GM23248 (cell line): ENCODE measurements at regions not wholly inside any gene's neighbourhood (a gene's known extent, or its start where the extent isn't known, plus 50 kb on each side); places are given as distances from the start of the nearest gene placed in this dataset.

ENCODE experiments used
- DNase-seq: peaks from one replicate; pipeline ENCODE4 v3.0.0-alpha.2; 2015
- H2AFZ ChIP-seq: fragments of 200-600 bp; sonication (generic); 2 replicates; pipeline ENCODE4 v1.6.1; 2016; ENCODE audit warnings: antibody characterized with exemption
- H3F3A ChIP-seq: fragments of 200-600 bp; sonication (generic); 2 replicates; pipeline ENCODE4 v1.6.1; 2016; ENCODE audit warnings: mild to moderate bottlenecking, antibody characterized with exemption, mixed run types; ENCODE audit not compliant: insufficient read depth
- H3K27ac ChIP-seq: fragments of 200-600 bp; sonication (generic); 2 replicates; pipeline ENCODE4 v1.5.1; 2016; ENCODE audit warnings: mild to moderate bottlenecking
- H3K27me3 ChIP-seq: fragments of 200-600 bp; sonication (generic); replicated peaks from 2 replicates; pipeline ENCODE4 v1.6.1; 2016; ENCODE audit warnings: mild to moderate bottlenecking; ENCODE audit not compliant: insufficient read depth
- H3K36me3 ChIP-seq: fragments of 200-600 bp; sonication (generic); 2 replicates; pipeline ENCODE4 v1.6.1; 2016; ENCODE audit warnings: low read depth, mild to moderate bottlenecking
- H3K4me1 ChIP-seq: fragments of 200-600 bp; sonication (generic); 2 replicates; pipeline ENCODE4 v1.6.1; 2016; ENCODE audit warnings: mild to moderate bottlenecking; ENCODE audit not compliant: insufficient read depth
- H3K4me2 ChIP-seq: fragments of 200-600 bp; sonication (generic); one replicate; pipeline ENCODE4 v1.6.1; 2016; ENCODE audit warnings: mild to moderate bottlenecking; ENCODE audit not compliant: unreplicated experiment
- H3K4me3 ChIP-seq: fragments of 200-600 bp; sonication (generic); 2 replicates; pipeline ENCODE4 v1.5.1; 2016; ENCODE audit warnings: mild to moderate bottlenecking
- H3K79me2 ChIP-seq: fragments of 200-600 bp; sonication (generic); 2 replicates; pipeline ENCODE4 v1.6.1; 2016; ENCODE audit warnings: mild to moderate bottlenecking; ENCODE audit not compliant: insufficient read depth
- H3K9ac ChIP-seq: fragments of 200-600 bp; sonication (generic); 2 replicates; pipeline ENCODE4 v1.6.1; 2016; ENCODE audit warnings: mild to moderate bottlenecking
- H3K9me2 ChIP-seq: fragments of 200-600 bp; sonication (generic); 2 replicates; pipeline ENCODE4 v1.6.1; 2016; ENCODE audit warnings: mixed run types, mild to moderate bottlenecking, moderate library complexity; ENCODE audit not compliant: insufficient read depth
- H3K9me3 ChIP-seq: fragments of 200-600 bp; sonication (generic); one replicate; pipeline ENCODE4 v1.6.1; 2017; ENCODE audit warnings: low read depth
- H4K20me1 ChIP-seq: fragments of 200-600 bp; sonication (generic); 2 replicates; pipeline ENCODE4 v1.6.0; 2016; ENCODE audit not compliant: insufficient read depth
- EZH2 ChIP-seq: fragments of 200-600 bp; sonication (generic); IDR thresholded peaks from 2 replicates; pipeline ENCODE4 v1.6.1; 2018; ENCODE audit warnings: antibody characterized with exemption, mild to moderate bottlenecking; ENCODE audit not compliant: insufficient read depth, poor library complexity, severe bottlenecking
- EZH2phosphoT487 ChIP-seq: fragments of 200-600 bp; sonication (generic); IDR thresholded peaks from 2 replicates; pipeline ENCODE4 v1.6.1; 2018; ENCODE audit warnings: antibody characterized with exemption, moderate library complexity, mild to moderate bottlenecking, low read depth; ENCODE audit not compliant: insufficient read depth
- WGBS, 2 experiments: methylation state at CpG; one replicate each; pipeline ENCODE4 v1.1.6; 2015 to 2017; ENCODE audit warnings: low lambda C conversion rate in 2 of 2, low coverage in 1 of 2; ENCODE audit errors: missing lambda C conversion rate in 2 of 2; 5-methylcytosine and 5-hydroxymethylcytosine counted together
- in situ Hi-C: fragments of 300-500 bp; cut with MboI; formaldehyde crosslinking; loops from 2 replicates; pipeline ENCODE4 v1.15.0; 2020

DNA sequence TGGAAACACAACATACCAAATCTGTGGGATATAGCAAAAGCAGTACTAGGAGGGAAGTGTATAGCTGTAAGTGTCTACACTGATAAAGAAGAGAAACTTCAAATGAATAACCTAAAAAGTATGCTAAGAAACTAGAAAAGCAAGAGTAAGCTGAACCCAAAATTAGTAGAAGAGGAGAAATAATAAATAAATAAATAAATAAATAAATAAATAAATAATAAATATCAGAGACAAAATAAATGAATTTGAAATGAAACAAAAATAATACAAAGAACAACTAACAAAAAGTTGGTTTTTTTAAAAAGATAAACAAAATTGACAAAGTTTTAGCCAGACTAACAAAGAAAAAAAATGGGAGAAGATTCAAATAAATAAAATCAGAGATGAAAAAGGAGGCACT is 72.7 kb upstream of the TSPAN8 start:
- no peak overlapping the region for H3K9ac ChIP-seq
- no peaks in the 10 kb centered on the region for H3F3A ChIP-seq
- no peaks in the 10 kb centered on the region for H3K9me2 ChIP-seq
- no peak overlapping the region for H3K4me3 ChIP-seq
- H3K27me3 ChIP-seq, result no peaks in the 10 kb centered on the region
- no peak overlapping the region for H3K27ac ChIP-seq
- no peak overlapping the region for H3K4me2 ChIP-seq
- in situ Hi-C loops, result no loop called here
- DNase-seq, result no peak
- TF ChIP-seq EZH2phosphoT487 (no peak), EZH2 (no peak)
- H2AFZ ChIP-seq, result no peak overlapping the region
- H3K79me2 ChIP-seq, result no peaks in the 10 kb centered on the region
- no peaks in the 10 kb centered on the region for H3K36me3 ChIP-seq
- no peaks in the 10 kb centered on the region for H4K20me1 ChIP-seq
- H3K9me3 ChIP-seq, result no peaks in the 10 kb centered on the region
- no peaks in the 10 kb centered on the region for H3K4me1 ChIP-seq

DNA sequence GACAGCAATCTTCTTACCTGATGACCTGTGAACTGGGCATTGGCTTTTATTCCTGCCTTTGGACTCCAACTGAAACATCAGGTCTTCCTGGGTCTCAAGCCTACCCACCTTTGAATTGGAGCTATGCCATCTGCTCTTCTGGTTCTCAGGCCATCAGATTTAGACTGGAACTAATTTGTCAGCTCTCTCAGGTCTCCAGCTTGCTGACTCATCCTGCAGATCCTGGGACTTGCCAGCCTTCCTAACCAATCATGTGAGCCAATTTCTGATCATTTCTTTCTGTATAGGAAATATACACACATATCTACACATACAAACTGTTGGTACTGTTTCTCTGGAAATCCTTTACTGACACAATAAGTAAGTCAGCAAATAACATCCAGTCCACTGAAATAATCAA is 65.3 kb upstream of the TSPAN8 start:
- no peaks in the 10 kb centered on the region for H3K36me3 ChIP-seq
- no peaks in the 10 kb centered on the region for H3K9me3 ChIP-seq
- no peaks in the 10 kb centered on the region for H3K4me1 ChIP-seq
- H3K27ac ChIP-seq, result no peak overlapping the region
- H3K27me3 ChIP-seq, result no peaks in the 10 kb centered on the region
- no peak overlapping the region for H2AFZ ChIP-seq
- no peak for DNase-seq
- H3F3A ChIP-seq, result no peaks in the 10 kb centered on the region
- H3K79me2 ChIP-seq, result no peaks in the 10 kb centered on the region
- H3K9me2 ChIP-seq, result no peaks in the 10 kb centered on the region
- no peak overlapping the region for H3K4me2 ChIP-seq
- H3K4me3 ChIP-seq, result no peak overlapping the region
- no peak for TF ChIP-seq EZH2phosphoT487
- no peak for TF ChIP-seq EZH2
- in situ Hi-C loops, result no loop called here
- no peak overlapping the region for H3K9ac ChIP-seq
- no peaks in the 10 kb centered on the region for H4K20me1 ChIP-seq

DNA sequence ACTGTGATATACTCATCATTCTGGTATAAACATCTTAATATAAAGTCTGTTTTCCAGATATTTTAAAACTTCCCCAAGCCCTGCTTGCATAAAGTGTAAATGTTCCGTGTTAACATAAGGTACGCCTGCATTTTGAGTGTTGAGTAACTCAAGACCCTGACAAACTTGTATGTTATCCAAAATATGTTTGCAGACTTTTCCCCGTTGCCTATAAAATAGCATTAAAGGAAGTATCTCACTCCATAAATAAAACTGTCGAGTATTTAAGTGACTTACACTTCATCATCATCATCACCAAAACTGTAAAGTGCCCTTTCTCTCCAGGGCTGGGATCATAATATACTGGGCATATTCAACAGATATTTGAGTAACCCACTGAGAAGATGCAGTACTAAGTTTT is 64.6 kb upstream of the TSPAN8 start:
- Histone ChIP-seq H3K4me2 (no peak overlapping the region), H3K79me2 (no peaks in the 10 kb centered on the region), H3K4me3 (no peak overlapping the region), H3K9me2 (no peaks in the 10 kb centered on the region), H3K9ac (no peak overlapping the region), H4K20me1 (no peaks in the 10 kb centered on the region), H2AFZ (no peak overlapping the region), H3K9me3 (no peaks in the 10 kb centered on the region), H3K27me3 (no peaks in the 10 kb centered on the region), H3K36me3 (no peaks in the 10 kb centered on the region), H3F3A (no peaks in the 10 kb centered on the region), H3K4me1 (no peaks in the 10 kb centered on the region), H3K27ac (no peak overlapping the region)
- in situ Hi-C loops, result no loop called here
- no peak for DNase-seq
- TF ChIP-seq EZH2 (no peak), EZH2phosphoT487 (no peak)
- WGBS, 2 experiments, result 64 to 68% methylated on average over 4 of the region's 4 CpGs

DNA sequence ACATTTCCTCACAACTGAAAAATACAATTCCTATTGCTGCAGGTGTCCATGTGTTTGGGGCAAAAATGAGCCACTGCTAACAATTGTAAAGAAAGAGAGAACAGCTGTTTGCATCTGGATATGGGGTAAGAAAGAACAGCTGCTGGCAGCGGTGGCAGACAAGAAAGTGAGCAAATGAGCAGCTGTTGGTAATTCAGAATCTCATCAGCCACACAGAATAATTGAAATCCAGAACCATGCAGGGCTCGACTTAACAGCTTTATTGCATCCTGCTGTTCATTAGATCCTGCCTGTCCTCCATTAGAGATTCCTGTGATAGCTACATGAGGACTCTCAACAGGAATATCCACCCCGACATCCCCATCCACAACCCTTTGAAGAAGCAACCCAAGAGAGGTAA is 62.5 kb upstream of the TSPAN8 start:
- Histone ChIP-seq H3K9me3 (no peaks in the 10 kb centered on the region), H2AFZ (no peak overlapping the region), H3K27ac (no peak overlapping the region), H3K36me3 (no peaks in the 10 kb centered on the region), H3K9me2 (no peaks in the 10 kb centered on the region), H3K4me2 (no peak overlapping the region), H3K9ac (no peak overlapping the region), H3F3A (no peaks in the 10 kb centered on the region), H3K4me3 (no peak overlapping the region), H4K20me1 (no peaks in the 10 kb centered on the region), H3K4me1 (no peaks in the 10 kb centered on the region), H3K27me3 (no peaks in the 10 kb centered on the region), H3K79me2 (no peaks in the 10 kb centered on the region)
- in situ Hi-C loops, result no loop called here
- TF ChIP-seq EZH2 (no peak), EZH2phosphoT487 (no peak)
- no peak for DNase-seq
- 6 to 11% methylated on average over 3 of the region's 3 CpGs for WGBS, 2 experiments

DNA sequence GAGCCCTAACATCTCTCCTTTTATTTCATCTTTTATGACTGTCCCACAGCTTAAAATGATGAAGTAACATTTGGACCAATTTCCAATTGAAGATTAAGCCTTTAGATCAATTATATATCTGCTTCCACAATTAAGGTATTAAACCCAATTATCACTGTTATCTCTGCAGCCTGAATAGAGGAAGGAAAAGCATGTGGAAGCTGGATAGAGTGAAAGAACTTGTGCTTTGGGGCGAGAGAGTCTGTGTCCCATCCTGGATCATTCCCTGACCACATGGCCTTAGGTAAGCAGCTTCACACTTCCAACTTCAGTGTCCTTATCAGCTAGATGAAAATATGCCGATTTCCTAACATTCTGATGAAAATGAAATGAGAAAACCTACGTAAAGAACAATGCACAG is 61.4 kb upstream of the TSPAN8 start:
- H3K36me3 ChIP-seq, result no peaks in the 10 kb centered on the region
- 22 to 30% methylated on average over 3 of the region's 3 CpGs for WGBS, 2 experiments
- H3K27ac ChIP-seq, result no peak overlapping the region
- no peak for TF ChIP-seq EZH2
- no peak for TF ChIP-seq EZH2phosphoT487
- no peak overlapping the region for H3K4me3 ChIP-seq
- no peak overlapping the region for H3K9ac ChIP-seq
- H3F3A ChIP-seq, result no peaks in the 10 kb centered on the region
- no peaks in the 10 kb centered on the region for H3K4me1 ChIP-seq
- no peaks in the 10 kb centered on the region for H3K9me3 ChIP-seq
- H3K9me2 ChIP-seq, result no peaks in the 10 kb centered on the region
- H3K79me2 ChIP-seq, result no peaks in the 10 kb centered on the region
- no peaks in the 10 kb centered on the region for H4K20me1 ChIP-seq
- no peak overlapping the region for H3K4me2 ChIP-seq
- no peak overlapping the region for H2AFZ ChIP-seq
- H3K27me3 ChIP-seq, result no peaks in the 10 kb centered on the region
- in situ Hi-C loops, result no loop called here
- no peak for DNase-seq
